AG20443 (cell line): ENCODE measurements at regions not wholly inside any gene's neighbourhood (a gene's known extent, or its start where the extent isn't known, plus 50 kb on each side); places are given as distances from the start of the nearest gene placed in this dataset.

Experiments
- DNase-seq: peaks from one replicate; pipeline ENCODE4 v3.0.0; 2012; ENCODE audit warnings: low spot score, mixed read lengths

- DNase-seq: no peak
Observed at GRCh38 chr10:130371156-130371555, 235.0 kb downstream of the GLRX3 start.

- no peak for DNase-seq
Observed at GRCh38 chr10:130371666-130372065, 235.5 kb downstream of the GLRX3 start.

DNA sequence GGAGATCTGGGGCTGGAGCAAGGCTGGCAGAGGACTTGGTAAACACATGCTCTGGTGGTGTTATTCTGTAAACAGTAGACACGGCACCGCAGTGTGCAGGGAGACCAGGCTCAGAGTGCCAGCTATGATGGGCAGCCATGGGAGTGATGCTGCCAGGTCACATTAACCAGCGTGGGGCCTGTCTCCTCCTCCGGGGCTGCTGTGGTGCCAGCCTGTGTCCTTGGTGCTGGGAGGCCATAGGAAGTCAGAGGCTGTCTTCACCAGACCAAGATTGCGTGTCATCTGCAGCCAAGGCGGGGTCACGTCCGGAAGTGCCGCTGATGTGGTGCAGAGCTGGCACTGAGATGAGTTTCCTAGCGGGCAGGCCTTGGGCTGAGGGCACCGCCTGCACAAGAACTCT, 236.0 kb downstream of the GLRX3 start:
- no peak for DNase-seq

- no peak for DNase-seq
Observed at GRCh38 chr10:130372866-130373265, 236.7 kb downstream of the GLRX3 start.

GRCh38 chr10:130377986-130378540, 241.9 kb downstream of the GLRX3 start:
- no peak for DNase-seq

- DNase-seq: no peak
Observed at GRCh38 chr10:130378556-130379400, 242.6 kb downstream of the GLRX3 start.

- no peak for DNase-seq
Observed at GRCh38 chr10:130380056-130380455, 243.9 kb downstream of the GLRX3 start.

- no peak for DNase-seq
Observed at GRCh38 chr10:130382031-130382430, 245.8 kb downstream of the GLRX3 start.

DNA sequence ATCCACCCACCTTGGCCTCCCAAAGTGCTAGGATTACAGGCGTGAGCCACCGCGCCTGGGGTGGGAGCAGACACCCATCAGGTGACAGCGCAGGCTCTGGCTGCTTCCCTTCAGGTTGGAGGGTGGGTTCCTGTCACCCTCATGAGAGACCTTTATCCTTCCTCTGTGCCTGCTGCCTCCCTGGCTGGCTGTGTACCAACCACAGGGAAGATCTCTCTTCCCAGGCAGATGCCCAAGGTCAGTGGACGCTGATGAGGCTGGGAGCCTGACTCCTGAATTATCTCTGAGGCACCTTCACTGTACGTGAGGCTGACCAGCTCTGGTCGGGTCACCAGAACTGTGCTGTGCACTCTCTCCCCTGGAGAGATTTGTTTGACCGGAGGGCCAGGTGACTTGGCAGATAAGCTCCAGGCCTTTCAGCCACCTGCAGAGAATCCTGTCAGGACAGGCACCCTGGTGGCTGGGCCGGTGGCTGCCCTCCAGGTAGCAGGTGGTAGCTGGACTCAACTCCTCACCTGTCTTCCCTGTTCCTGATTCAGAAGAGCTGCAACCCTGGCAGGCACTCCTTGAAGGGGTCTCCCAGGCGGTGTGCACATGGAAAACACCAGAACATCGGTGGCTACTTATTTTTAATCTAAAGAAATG, 251.9 kb downstream of the GLRX3 start:
- DNase-seq: no peak

GRCh38 chr10:130388746-130389145, 252.6 kb downstream of the GLRX3 start:
- DNase-seq: no peak

- no peak for DNase-seq
Observed at GRCh38 chr10:130389906-130390305, 253.7 kb downstream of the GLRX3 start.

DNA sequence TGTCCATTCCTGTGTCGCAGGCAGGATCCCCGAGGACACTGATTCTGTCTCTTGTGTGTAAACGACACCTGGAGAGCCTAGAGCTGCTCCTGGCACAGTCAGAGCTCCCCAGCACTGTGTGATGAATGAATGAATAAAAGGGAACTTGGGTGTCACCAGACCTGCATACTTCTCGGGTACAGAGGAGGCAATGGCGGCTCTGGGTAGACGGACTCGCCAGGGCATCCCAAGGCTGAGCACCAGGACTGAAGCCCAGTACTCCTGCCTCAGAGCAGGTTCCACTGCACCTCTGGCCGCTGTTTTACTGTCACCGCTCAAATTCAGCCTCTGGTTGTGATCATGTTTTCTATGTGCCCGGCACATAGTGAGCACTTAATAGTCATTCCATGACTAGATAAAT, 255.8 kb downstream of the GLRX3 start:
- DNase-seq: no peak

DNA sequence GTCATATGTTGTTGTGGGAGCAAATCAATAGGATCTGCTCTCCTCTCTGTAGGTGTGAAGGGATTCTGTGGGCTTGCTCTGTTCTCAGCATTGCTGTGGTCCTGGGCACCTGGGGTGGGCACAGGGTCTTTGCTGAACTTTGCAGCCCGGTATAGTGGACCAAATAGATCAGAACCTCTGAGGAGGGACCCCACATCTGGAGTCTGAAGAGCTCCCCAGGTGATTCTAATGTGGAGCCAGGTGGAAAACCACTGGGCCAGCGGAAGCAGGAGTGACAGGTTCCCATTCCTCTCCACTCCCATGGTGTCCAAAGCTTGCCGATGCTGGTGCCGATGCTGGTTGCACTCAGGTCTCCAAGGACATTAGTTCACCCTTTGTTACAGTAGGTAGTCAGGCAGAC, 257.2 kb downstream of the GLRX3 start:
- no peak for DNase-seq

DNA sequence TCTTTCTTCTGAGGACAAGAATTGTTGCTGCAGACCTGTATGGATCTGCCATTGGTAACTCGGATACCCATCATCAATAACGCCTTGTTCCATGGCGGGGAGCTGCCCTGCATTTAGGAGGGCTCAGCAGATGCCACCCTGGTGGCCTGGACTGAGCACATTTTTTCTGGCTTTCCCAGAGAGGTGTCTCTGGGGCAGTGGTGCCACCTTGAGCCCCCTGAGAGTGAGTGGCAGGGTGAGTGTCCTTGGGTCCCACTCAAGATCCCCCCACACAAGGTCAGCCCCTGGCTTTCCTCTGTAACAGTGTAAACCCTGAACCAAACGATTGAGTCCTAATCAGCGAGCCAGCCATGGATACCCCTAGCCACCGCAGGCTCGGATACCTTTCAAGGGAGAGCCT, 258.6 kb downstream of the GLRX3 start:
- DNase-seq: no peak

DNA sequence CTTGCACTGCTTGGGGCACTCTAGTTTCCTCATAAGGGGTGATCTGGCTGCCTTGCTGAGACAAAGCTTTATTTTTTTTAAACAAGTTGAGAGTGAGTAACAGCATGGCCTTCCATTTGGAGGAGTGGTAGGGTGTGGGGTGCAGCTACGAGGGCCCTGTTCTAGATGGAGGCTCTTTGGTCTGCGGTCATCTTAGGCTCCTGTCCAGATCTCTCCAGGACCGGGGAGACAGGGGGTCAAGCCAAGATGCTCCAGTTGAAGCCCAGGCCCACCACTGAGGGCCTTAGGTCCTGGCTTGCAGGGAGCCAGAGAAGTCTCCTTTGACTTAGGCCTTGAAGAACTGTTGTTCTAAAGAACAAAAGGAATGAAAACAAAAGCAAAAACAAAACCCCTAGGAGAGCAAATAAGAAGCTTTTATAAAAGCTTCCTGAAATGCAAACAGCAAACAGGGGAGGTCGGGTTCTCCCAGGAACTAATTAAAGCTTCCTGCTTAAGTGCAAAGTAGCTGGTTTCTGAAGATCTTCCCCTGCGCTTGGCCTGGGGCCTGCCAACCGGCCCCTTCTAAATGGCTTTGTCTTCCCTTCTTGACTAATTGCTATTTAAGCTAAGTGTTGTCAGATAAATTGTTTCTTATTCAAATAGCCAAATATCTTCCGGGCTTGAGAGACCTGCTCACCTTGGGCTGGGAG, 259.2 kb downstream of the GLRX3 start:
- no peak for DNase-seq

GRCh38 chr10:130396044-130396443, 259.9 kb downstream of the GLRX3 start:
- no peak for DNase-seq

DNA sequence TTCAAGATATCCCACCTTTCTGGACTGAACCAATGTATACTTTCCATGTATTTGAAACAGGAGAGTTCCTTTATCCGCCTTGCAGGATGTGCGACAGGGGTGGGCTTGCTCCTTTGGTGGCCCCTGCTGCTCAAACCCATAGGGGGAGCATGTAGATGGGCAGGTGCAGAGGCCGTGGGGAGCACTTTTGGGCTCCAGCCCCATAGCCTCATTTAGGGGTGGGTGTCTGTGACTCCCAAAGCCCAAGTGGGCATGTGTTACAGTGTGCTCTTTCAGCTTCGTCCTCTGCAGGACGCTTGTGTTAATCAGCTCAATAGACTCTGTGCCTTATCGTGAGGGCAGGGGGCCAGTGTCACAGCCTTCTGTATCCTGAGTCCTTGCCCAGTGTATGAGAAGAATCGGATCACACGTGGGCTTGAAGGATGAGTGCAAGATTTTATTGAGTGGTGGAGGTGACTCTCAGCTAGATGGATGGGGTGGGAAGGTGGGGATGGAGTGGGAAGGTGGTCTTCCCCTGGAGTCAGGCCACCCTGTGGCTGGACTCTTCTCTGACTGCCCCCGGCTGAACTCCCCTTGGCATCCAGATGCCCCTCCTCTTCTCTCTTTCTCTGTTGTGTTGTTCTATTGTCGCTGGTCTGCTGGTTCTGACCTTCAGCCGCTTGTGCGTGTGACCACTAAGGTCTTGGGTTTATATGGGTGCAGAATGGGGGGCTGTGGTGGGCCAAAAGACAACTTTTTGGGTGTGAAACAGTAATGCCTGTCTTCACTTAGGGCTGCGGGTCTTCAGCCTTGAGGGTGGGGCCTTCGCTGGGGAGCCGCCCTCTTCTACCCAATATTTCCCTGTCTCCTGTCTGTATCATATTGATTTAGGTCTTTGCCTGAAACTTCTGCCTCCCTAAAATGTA, 262.2 kb downstream of the GLRX3 start:
- DNase-seq: no peak

DNA sequence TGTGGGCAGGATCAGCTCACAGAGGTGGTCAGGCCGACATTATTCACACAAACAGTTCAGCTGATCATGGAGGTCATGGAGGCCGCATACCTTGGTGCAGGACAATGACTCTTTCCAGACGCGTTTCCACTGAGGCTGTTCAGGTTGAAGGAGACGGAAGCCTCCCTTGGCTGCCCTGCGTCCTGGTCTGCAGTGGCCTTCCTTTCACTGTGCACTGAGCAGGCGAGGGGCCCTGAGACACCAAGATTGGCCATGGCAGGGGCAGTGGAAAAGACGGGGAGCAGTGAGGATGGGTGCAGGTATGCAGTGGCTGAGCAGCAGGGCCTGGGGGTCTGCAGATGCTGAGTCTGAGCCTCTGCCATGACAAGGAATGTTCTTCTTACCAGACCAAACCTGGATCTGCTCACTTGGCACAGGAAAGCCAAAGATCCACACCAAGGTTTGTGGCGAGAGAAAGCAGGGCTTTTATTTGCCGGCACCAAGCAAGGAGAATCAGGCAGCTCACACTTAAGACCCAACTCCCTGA, 263.3 kb downstream of the GLRX3 start:
- no peak for DNase-seq

- no peak for DNase-seq
Observed at GRCh38 chr10:130400890-130401289, 264.7 kb downstream of the GLRX3 start.

DNA sequence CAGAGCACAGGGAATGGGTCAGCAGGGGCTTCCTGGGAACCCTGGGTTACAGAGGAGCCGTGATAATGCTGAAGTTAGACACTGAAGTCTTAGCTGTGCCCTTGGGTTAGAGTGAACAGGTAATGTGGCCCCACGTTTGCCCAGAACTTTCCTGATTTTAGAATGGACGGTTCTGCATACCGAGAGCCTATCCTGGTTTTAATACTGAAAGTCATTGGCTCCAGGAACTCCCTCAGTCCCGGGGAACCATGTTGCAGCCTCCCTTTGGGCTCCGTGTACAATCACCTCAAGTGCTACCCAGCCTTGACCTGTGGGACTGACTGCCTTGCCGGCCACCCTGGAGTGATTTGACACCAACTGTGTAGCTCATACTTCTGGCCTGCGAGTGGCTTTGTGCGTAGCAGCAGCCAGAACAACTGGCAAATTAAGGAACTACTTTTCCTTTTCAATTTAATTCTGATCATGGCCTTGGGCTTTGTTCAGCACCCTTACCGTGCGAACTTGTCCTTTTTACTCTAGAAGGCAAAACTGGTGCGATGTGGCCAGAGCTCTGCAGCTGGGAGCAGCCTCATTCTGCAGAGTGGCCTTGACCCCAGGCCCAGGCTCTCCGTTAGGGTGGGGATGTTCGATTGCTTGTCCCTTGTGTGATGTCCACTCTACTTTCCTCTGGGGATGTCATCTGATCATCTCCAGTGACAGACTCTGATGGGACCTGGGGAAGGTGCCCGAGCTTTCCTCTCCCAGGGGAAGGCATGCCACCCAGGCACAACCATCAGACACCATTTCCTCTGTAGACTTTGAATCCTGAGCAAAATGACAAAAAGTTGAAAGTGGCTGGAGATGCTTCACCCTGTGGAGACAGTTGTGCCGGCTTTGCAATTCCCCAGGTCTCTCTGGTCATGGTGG, 265.9 kb downstream of the GLRX3 start:
- no peak for DNase-seq
